HL-60 (cell line): ENCODE measurements at regions not wholly inside any gene's neighbourhood (a gene's known extent, or its start where the extent isn't known, plus 50 kb on each side); places are given as distances from the start of the nearest gene placed in this dataset.
"Not testable (repeated sequence)": the region's sequence is repeated elsewhere in the genome, so short reads cannot be mapped to it uniquely, and the experiment has no call there.

ENCODE experiments used
- DNase-seq, 2 experiments: peaks; one replicate each; pipeline ENCODE4 v3.0.0-alpha.2; 2010 to 2020; ENCODE audit warnings: low read depth in 1 of 2, low spot score in 1 of 2
- H3K27ac ChIP-seq: fragments of 250-450 bp; sonication (Bioruptor Pico); replicated peaks from 2 replicates; pipeline ENCODE4 v1.5.1; 2020; ENCODE audit warnings: mild to moderate bottlenecking, moderate library complexity
- H3K27me3 ChIP-seq: fragments of 250-450 bp; sonication (Bioruptor Pico); 2 replicates; pipeline ENCODE4 v1.5.1; 2021; ENCODE audit warnings: mild to moderate bottlenecking, moderate library complexity; ENCODE audit not compliant: insufficient read depth, poor library complexity, severe bottlenecking
- H3K4me3 ChIP-seq: replicated peaks from 2 replicates; pipeline ENCODE4 v1.5.1; 2011; ENCODE audit warnings: mild to moderate bottlenecking, control low read depth, low read length; ENCODE audit not compliant: insufficient read depth
- CTCF ChIP-seq: IDR thresholded peaks from one replicate; pipeline ENCODE4 v1.5.1; 2011; ENCODE audit warnings: low read length, control low read depth, inconsistent platforms; ENCODE audit not compliant: insufficient read depth
- GABPA ChIP-seq: IDR thresholded peaks from 2 replicates; pipeline ENCODE4 v1.6.1; 2012; ENCODE audit warnings: low read depth
- POLR2AphosphoS5 ChIP-seq: IDR thresholded peaks from 2 replicates; pipeline ENCODE4 v1.6.1; 2012; ENCODE audit warnings: low read depth
- REST ChIP-seq: IDR thresholded peaks from 2 replicates; pipeline ENCODE4 v1.6.1; 2012; ENCODE audit warnings: low read depth; ENCODE audit not compliant: insufficient replicate concordance
- SPI1 ChIP-seq: IDR thresholded peaks from 2 replicates; pipeline ENCODE4 v1.6.1; 2012; ENCODE audit warnings: low read depth, mild to moderate bottlenecking, borderline replicate concordance

- TF ChIP-seq SPI1 = no peak
- TF ChIP-seq GABPA = no peak
- no peak for TF ChIP-seq REST
- no peak for TF ChIP-seq CTCF
- no peak for TF ChIP-seq POLR2AphosphoS5
- H3K27ac ChIP-seq = no peak overlapping the region
- DNase-seq = no peak
- H3K4me3 ChIP-seq = no peak overlapping the region
- no peaks in the 10 kb centered on the region for H3K27me3 ChIP-seq
Observed at GRCh38 chr6:164628302-164628931, 681.0 kb downstream of the C6orf118 start.

- TF ChIP-seq REST (no peak), POLR2AphosphoS5 (no peak), GABPA (no peak), SPI1 (no peak), CTCF (no peak)
- no peak for DNase-seq
- Histone ChIP-seq H3K4me3 (no peak overlapping the region), H3K27ac (no peak overlapping the region), H3K27me3 (no peaks in the 10 kb centered on the region)
Observed at GRCh38 chr6:164616917-164617524, 692.4 kb downstream of the C6orf118 start.

- no peak for TF ChIP-seq REST
- no peak for TF ChIP-seq SPI1
- TF ChIP-seq CTCF = no peak
- TF ChIP-seq GABPA = no peak
- no peak for TF ChIP-seq POLR2AphosphoS5
Observed at GRCh38 chr6:164612751-164613150, 696.7 kb downstream of the C6orf118 start.

GRCh38 chr6:164610859-164611258, 698.5 kb downstream of the C6orf118 start:
- not testable (repeated sequence) for H3K4me3 ChIP-seq, H3K27me3 ChIP-seq, DNase-seq, H3K27ac ChIP-seq

More at GRCh38 chr6:164612751-164613150, 696.7 kb downstream of the C6orf118 start:
- H3K4me3 ChIP-seq = no peak overlapping the region
- no peak overlapping the region for H3K27ac ChIP-seq
- H3K27me3 ChIP-seq = no peaks in the 10 kb centered on the region
- no peak for DNase-seq

- not testable (repeated sequence) for H3K27ac ChIP-seq
Observed at GRCh38 chr6:164602415-164602814, 707.0 kb downstream of the C6orf118 start.

More at GRCh38 chr6:164602415-164602814, 707.0 kb downstream of the C6orf118 start:
- DNase-seq, H3K27me3 ChIP-seq, H3K4me3 ChIP-seq: not testable (repeated sequence)
